ENCODE measurements at regions not wholly inside any gene's neighbourhood (a gene's known extent, or its start where the extent isn't known, plus 50 kb on each side); places are given as distances from the start of the nearest gene placed in this dataset.

DNA sequence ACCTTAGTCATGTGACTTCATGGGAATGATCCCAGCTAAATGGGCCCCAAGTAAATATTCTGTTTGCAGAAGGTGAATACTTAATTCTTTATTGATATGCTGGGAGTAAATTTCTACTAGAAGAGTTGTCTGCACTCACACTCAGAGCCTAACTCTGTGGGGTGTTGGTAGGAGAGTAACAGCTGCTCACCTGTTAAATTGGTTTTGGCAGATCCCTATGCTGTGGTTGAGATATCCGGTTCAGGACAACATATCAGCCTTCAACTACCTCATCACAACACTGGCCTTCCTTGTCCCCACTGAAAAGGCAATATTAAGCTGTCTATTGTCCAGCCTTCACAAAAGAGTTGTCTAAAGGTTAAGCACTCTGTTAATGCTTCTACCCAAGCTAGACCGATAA lies 738.3 kb downstream of the INHBA start (continued):
- TF ChIP-seq CHD7 (IDR thresholded peaks at IDR 0.05; ENCODE audit: insufficient replicate concordance, low read length), result no peak
- TF ChIP-seq JUN (IDR thresholded peaks at IDR 0.05; ENCODE audit: low read depth, low read length), result no peak
